Stomach (tissue), 8 donors: ENCODE measurements at regions not wholly inside any gene's neighbourhood (a gene's known extent, or its start where the extent isn't known, plus 50 kb on each side); places are given as distances from the start of the nearest gene placed in this dataset.

ENCODE experiments used
- DNase-seq, 2 donors: peaks; one replicate each; pipeline versions ENCODE4 v3.0.0 to v3.0.0-alpha.2; 2013 to 2019
- H3K27ac ChIP-seq, 5 donors: fragments of 200-600 bp in 4 of 5; sonication (generic) in 4 of 5; one replicate each; pipeline ENCODE4 v1.5.1; 2013 to 2019; ENCODE audit warnings: mild to moderate bottlenecking in 1 of 5, moderate library complexity in 1 of 5
- H3K27me3 ChIP-seq, 3 donors: fragments of 200-600 bp; sonication (generic); one replicate each; pipeline ENCODE4 v1.5.1; 2017 to 2019; ENCODE audit warnings: mixed run types in 1 of 3
- H3K36me3 ChIP-seq, 4 donors: fragments of 200-600 bp; sonication (generic); 1 replicate in 3 of 4; 2 replicates in 1 of 4; pipeline ENCODE4 v1.5.1; 2016 to 2019
- H3K4me1 ChIP-seq, 4 donors: fragments of 200-600 bp; sonication (generic); one replicate each; pipeline ENCODE4 v1.5.1; 2016 to 2019
- H3K4me3 ChIP-seq, 4 donors: fragments of 200-600 bp; sonication (generic) in 3 of 4; one replicate each; pipeline ENCODE4 v1.5.1; 2016 to 2019; ENCODE audit warnings: mild to moderate bottlenecking in 1 of 4
- H3K9me3 ChIP-seq, 4 donors: fragments of 200-600 bp; sonication (generic); one replicate each; pipeline ENCODE4 v1.5.1; 2016 to 2019
- CTCF ChIP-seq, 7 experiments: fragments of 450-650 bp in 4 of 7; fragments of 200-600 bp in 3 of 7; sonication (generic) in 3 of 7; IDR thresholded peaks; one replicate each; pipeline ENCODE4 v1.5.1; 2016 to 2019; ENCODE audit warnings: antibody characterized with exemption in 7 of 7, control low read depth in 2 of 7, mild to moderate bottlenecking in 1 of 7
- EP300 ChIP-seq: sonication (generic); formaldehyde crosslinking; IDR thresholded peaks from one replicate; pipeline ENCODE4 v1.6.1; 2017; ENCODE audit warnings: antibody characterized with exemption
- POLR2A ChIP-seq, 4 donors: fragments of 450-650 bp; IDR thresholded peaks; one replicate each; pipeline ENCODE4 v1.6.1; 2016; ENCODE audit warnings: antibody characterized with exemption in 4 of 4, control low read depth in 2 of 4, mild to moderate bottlenecking in 1 of 4, moderate library complexity in 1 of 4
- POLR2AphosphoS5 ChIP-seq, 3 donors: sonication (generic); formaldehyde crosslinking; IDR thresholded peaks; one replicate each; pipeline ENCODE4 v1.6.1; 2016; ENCODE audit warnings: antibody characterized with exemption in 3 of 3
- WGBS, 5 donors: extraction: QIAGEN DNeasy Blood & Tissue Kit in 3 of 5; methylation state at CpG; one replicate each; pipeline versions ENCODE4 v1.1.5 to v1.1.7; 2013 to 2018; 5-methylcytosine and 5-hydroxymethylcytosine counted together
- intact Hi-C: fragments of 100-400 bp; cut with DNase I; formaldehyde crosslinking; loops from one replicate; pipeline ENCODE4 v1.15.1; 2023; ENCODE audit warnings: low total_unique reads
- small RNA-seq, 4 donors: library from RNA; depleted of rRNA; stranded (forward); fragments of <200 nt; gene quantifications; one replicate each; pipeline ENCODE3, GENCODE V24; 2016
- donor health status: healthy with polysubstance abuse.
- donor health status: Bipolar disorder and iron deficiency.
- donor health status: healthy.

DNA sequence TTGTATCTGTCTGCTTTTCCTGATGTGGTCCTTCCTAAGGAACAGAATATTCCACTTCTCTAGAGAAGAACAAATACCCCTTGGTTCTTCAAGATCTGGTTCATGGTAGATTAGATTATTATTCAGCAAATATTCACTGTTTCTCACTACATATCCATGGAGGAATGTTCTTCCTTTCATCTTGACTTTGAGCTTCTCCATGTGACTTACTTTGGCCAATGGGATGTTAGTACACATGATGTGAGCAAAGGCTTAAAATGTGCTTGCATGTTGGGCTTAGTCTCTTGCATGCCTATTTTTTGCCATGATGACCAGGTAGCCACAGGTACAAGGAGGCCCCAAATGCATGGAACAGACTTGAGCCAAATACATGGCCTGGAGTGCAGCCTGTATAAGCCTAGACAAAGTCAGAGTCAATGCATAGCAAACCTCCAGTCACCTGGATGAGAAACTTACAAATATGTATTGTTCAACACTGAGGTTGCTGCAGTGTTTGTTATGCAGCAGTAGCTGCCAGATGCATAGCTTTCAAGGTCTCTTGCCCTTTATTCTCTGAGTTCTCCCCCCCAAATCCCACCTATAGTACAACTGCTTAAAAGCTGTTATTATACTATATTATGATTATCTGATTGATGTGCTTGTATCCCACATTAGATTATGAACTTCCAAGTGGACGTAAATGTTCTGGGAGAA, 50.0 kb upstream of the CHD6 start:
- 74 to 98% (median 94%) methylated on average over 1 of the region's 1 CpG for WGBS, 5 donors
- TF ChIP-seq POLR2AphosphoS5 (IDR thresholded peaks at IDR 0.05) (no peak), EP300 (no peak), CTCF (IDR thresholded peaks at IDR 0.05) (no peak), POLR2A (IDR thresholded peaks at IDR 0.05) (no peak)
- DNase-seq, result no peak
- no peak overlapping the region for H3K27ac ChIP-seq
- H3K36me3 ChIP-seq, result no peaks in the 10 kb centered on the region
- intact Hi-C loops, result no loop called here
- H3K4me1 ChIP-seq, result no peaks in the 10 kb centered on the region
- H3K4me3 ChIP-seq, result no peak overlapping the region
- peaks cover 0 to 20% (median 0%) of the 10 kb centered on the region in 3 donors for H3K27me3 ChIP-seq
- H3K9me3 ChIP-seq, result no peaks in the 10 kb centered on the region

Small RNA genes lying in the stretch of these regions (small RNA-seq; reads per million reads assigned to genes)
- gene RF00568 (0 reads per million in 4 donors), gene RNU6-1018P (0 reads per million in 4 donors)
